Esophagus squamous epithelium (tissue), 4 donors: ENCODE measurements at regions not wholly inside any gene's neighbourhood (a gene's known extent, or its start where the extent isn't known, plus 50 kb on each side); places are given as distances from the start of the nearest gene placed in this dataset.

ENCODE experiments used
- CTCF ChIP-seq, 6 experiments: fragments of 450-650 bp in 4 of 6; fragments of 200-600 bp in 2 of 6; sonication (generic) in 2 of 6; IDR thresholded peaks; one replicate each; pipeline ENCODE4 v1.5.1; 2016 to 2019; ENCODE audit warnings: antibody characterized with exemption in 6 of 6, mild to moderate bottlenecking in 4 of 6, moderate library complexity in 4 of 6
- POLR2A ChIP-seq, 4 donors: fragments of 450-650 bp; IDR thresholded peaks; one replicate each; pipeline ENCODE4 v1.6.1; 2017; ENCODE audit warnings: antibody characterized with exemption in 4 of 4, mild to moderate bottlenecking in 4 of 4, moderate library complexity in 3 of 4

- TF ChIP-seq POLR2A (IDR thresholded peaks at IDR 0.05) (no peak), CTCF (IDR thresholded peaks at IDR 0.05) (no peak)
Measured at GRCh38 chrX:5380426-5380825, 848.2 kb downstream of the NLGN4X start.
